Right lobe of liver (tissue), 4 donors: ENCODE measurements at regions not wholly inside any gene's neighbourhood (a gene's known extent, or its start where the extent isn't known, plus 50 kb on each side); places are given as distances from the start of the nearest gene placed in this dataset.

ENCODE experiments used
- POLR2A ChIP-seq: fragments of 450-650 bp; IDR thresholded peaks from one replicate; pipeline ENCODE4 v1.6.1; 2017; ENCODE audit warnings: antibody characterized with exemption, mild to moderate bottlenecking
- TF ChIP-seq, protein P1 (sequence below), 4 donors: fragments of 200-600 bp in 3 of 4; fragments of 450-650 bp in 1 of 4; IDR thresholded peaks; one replicate each; pipeline versions ENCODE4 v1.5.1 to v1.8.0; 2016 to 2022; ENCODE audit warnings: antibody characterized with exemption in 4 of 4, mild to moderate bottlenecking in 2 of 4
- donor health status: DM: no; HTN: no; CAD: no.
- donor health status: DM: no; HTN: no; CAD: no.
- donor health status: DM: no; HTN: yes; CAD: no.

GRCh38 chr15:94834000-94834399 is 602.6 kb downstream of the MCTP2 start:
- TF ChIP-seq, protein P1, sequence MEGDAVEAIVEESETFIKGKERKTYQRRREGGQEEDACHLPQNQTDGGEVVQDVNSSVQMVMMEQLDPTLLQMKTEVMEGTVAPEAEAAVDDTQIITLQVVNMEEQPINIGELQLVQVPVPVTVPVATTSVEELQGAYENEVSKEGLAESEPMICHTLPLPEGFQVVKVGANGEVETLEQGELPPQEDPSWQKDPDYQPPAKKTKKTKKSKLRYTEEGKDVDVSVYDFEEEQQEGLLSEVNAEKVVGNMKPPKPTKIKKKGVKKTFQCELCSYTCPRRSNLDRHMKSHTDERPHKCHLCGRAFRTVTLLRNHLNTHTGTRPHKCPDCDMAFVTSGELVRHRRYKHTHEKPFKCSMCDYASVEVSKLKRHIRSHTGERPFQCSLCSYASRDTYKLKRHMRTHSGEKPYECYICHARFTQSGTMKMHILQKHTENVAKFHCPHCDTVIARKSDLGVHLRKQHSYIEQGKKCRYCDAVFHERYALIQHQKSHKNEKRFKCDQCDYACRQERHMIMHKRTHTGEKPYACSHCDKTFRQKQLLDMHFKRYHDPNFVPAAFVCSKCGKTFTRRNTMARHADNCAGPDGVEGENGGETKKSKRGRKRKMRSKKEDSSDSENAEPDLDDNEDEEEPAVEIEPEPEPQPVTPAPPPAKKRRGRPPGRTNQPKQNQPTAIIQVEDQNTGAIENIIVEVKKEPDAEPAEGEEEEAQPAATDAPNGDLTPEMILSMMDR (IDR thresholded peaks at IDR 0.05): no peak
- no peak for TF ChIP-seq POLR2A
